HEK293 (cell line): ENCODE measurements at regions not wholly inside any gene's neighbourhood (a gene's known extent, or its start where the extent isn't known, plus 50 kb on each side); places are given as distances from the start of the nearest gene placed in this dataset.

Experiments used
- CTCF ChIA-PET: fragments of 350-600 bp; formaldehyde crosslinking; extraction: SDS; loops from one replicate; lab custom pipeline; 2021; ENCODE audit warnings: antibody characterized with exemption; lab: Yijun Ruan, JAX
- POLR2A ChIA-PET: fragments of 300-600 bp; formaldehyde crosslinking; extraction: SDS; loops from one replicate; lab custom pipeline; 2020; ENCODE audit warnings: antibody characterized with exemption, inconsistent platforms; lab: Yijun Ruan, JAX
- H3K27ac ChIP-seq: fragments of 200-500 bp; sonication (Bioruptor generic); 2 replicates; pipeline ENCODE4 v1.5.1; 2014; ENCODE audit warnings: low read depth, low read length, control low read depth, inconsistent platforms; ENCODE audit errors: extremely low read depth
- H3K36me3 ChIP-seq, 2 experiments: fragments of 200-500 bp in 1 of 2; sonication (Bioruptor generic) in 1 of 2; 1 replicate in 1 of 2; 2 replicates in 1 of 2; pipeline ENCODE4 v1.5.1; 2014 to 2017; ENCODE audit warnings: inconsistent platforms in 2 of 2, low read length in 2 of 2; ENCODE audit not compliant: control insufficient read depth in 2 of 2, insufficient read depth in 1 of 2
- H3K4me1 ChIP-seq: fragments of 200-500 bp; sonication (Bioruptor generic); 2 replicates; pipeline ENCODE4 v1.5.1; 2014; ENCODE audit warnings: mild to moderate bottlenecking, low read length, inconsistent platforms; ENCODE audit not compliant: control insufficient read depth, insufficient read depth
- H3K4me3 ChIP-seq: 2 replicates; pipeline ENCODE4 v1.5.1; 2011; ENCODE audit warnings: low read depth, mild to moderate bottlenecking, control low read depth, low read length, moderate library complexity
- H3K9me3 ChIP-seq: fragments of 200-500 bp; sonication (Bioruptor generic); 2 replicates; pipeline ENCODE4 v1.5.1; 2014; ENCODE audit warnings: low read depth, low read length, inconsistent platforms; ENCODE audit not compliant: control insufficient read depth, insufficient read depth
- FEZF1 ChIP-seq: fragments of 450-650 bp; formaldehyde crosslinking; IDR thresholded peaks from 2 replicates; pipeline ENCODE4 v1.5.1; 2016; ENCODE audit warnings: missing biosample characterization, missing genetic modification characterization
- KLF10 ChIP-seq: fragments of 450-650 bp; IDR thresholded peaks from 2 replicates; pipeline ENCODE4 v1.5.1; 2018; ENCODE audit warnings: missing biosample characterization, mild to moderate bottlenecking, missing genetic modification characterization
- MZF1 ChIP-seq: fragments of 450-650 bp; formaldehyde crosslinking; IDR thresholded peaks from 2 replicates; pipeline ENCODE4 v1.5.1; 2017; ENCODE audit warnings: missing biosample characterization, missing genetic modification characterization, borderline replicate concordance
- REPIN1 ChIP-seq: fragments of 450-650 bp; formaldehyde crosslinking; IDR thresholded peaks from 2 replicates; pipeline ENCODE4 v1.5.1; 2017; ENCODE audit warnings: missing biosample characterization, missing genetic modification characterization, low read depth
- YY2 ChIP-seq: fragments of 450-650 bp; formaldehyde crosslinking; IDR thresholded peaks from 2 replicates; pipeline ENCODE4 v1.5.1; 2016; ENCODE audit warnings: missing biosample characterization, missing genetic modification characterization
- ZBTB20 ChIP-seq: fragments of 450-650 bp; formaldehyde crosslinking; IDR thresholded peaks from 2 replicates; pipeline ENCODE4 v1.5.1; 2016; ENCODE audit warnings: missing biosample characterization, missing genetic modification characterization
- ZBTB7A ChIP-seq: fragments of 450-650 bp; formaldehyde crosslinking; IDR thresholded peaks from 2 replicates; pipeline ENCODE4 v1.5.1; 2016; ENCODE audit warnings: low read depth, missing biosample characterization, missing genetic modification characterization
- ZIC2 ChIP-seq: fragments of 450-650 bp; formaldehyde crosslinking; IDR thresholded peaks from 2 replicates; pipeline ENCODE4 v1.5.1; 2016; ENCODE audit warnings: missing biosample characterization, missing genetic modification characterization
- ZNF132 ChIP-seq: fragments of 450-650 bp; formaldehyde crosslinking; IDR thresholded peaks from 2 replicates; pipeline ENCODE4 v1.5.1; 2017; ENCODE audit warnings: missing biosample characterization, missing genetic modification characterization, borderline replicate concordance
- ZNF169 ChIP-seq: fragments of 450-650 bp; formaldehyde crosslinking; IDR thresholded peaks from 2 replicates; pipeline ENCODE4 v1.5.1; 2016; ENCODE audit warnings: missing biosample characterization, missing genetic modification characterization
- ZNF24 ChIP-seq: fragments of 450-650 bp; formaldehyde crosslinking; IDR thresholded peaks from 2 replicates; pipeline ENCODE4 v1.5.1; 2016; ENCODE audit warnings: missing biosample characterization, missing genetic modification characterization
- ZNF335 ChIP-seq: fragments of 450-650 bp; formaldehyde crosslinking; conservative IDR thresholded peaks from 2 replicates; pipeline ENCODE4 v1.5.1; 2016; ENCODE audit warnings: missing biosample characterization, missing genetic modification characterization
- ZNF391 ChIP-seq: fragments of 450-650 bp; formaldehyde crosslinking; IDR thresholded peaks from 2 replicates; pipeline ENCODE4 v1.5.1; 2016; ENCODE audit warnings: low read depth, missing biosample characterization, missing genetic modification characterization, borderline replicate concordance
- ZNF423 ChIP-seq: fragments of 450-650 bp; formaldehyde crosslinking; IDR thresholded peaks from 2 replicates; pipeline ENCODE4 v1.5.1; 2016; ENCODE audit warnings: missing biosample characterization, missing genetic modification characterization
- ZNF549 ChIP-seq: fragments of 450-650 bp; IDR thresholded peaks from 2 replicates; pipeline ENCODE4 v1.5.1; 2018; ENCODE audit warnings: missing biosample characterization, missing genetic modification characterization, mild to moderate bottlenecking, inconsistent platforms, moderate library complexity
- ZNF561 ChIP-seq: fragments of 450-650 bp; IDR thresholded peaks from 2 replicates; pipeline ENCODE4 v1.5.1; 2018; ENCODE audit warnings: missing biosample characterization, missing genetic modification characterization, borderline replicate concordance
- ZNF837 ChIP-seq: fragments of 450-650 bp; formaldehyde crosslinking; IDR thresholded peaks from 2 replicates; pipeline ENCODE4 v1.5.1; 2016; ENCODE audit warnings: missing biosample characterization, missing genetic modification characterization
- TF ChIP-seq, protein P1 (sequence below): fragments of 450-650 bp; formaldehyde crosslinking; IDR thresholded peaks from 2 replicates; pipeline ENCODE4 v1.5.1; 2016; ENCODE audit warnings: missing biosample characterization, missing genetic modification characterization, borderline replicate concordance
- TF ChIP-seq, protein P2 (sequence below): fragments of 450-650 bp; formaldehyde crosslinking; IDR thresholded peaks from 2 replicates; pipeline ENCODE4 v1.5.1; 2016; ENCODE audit warnings: missing biosample characterization, missing genetic modification characterization
- TF ChIP-seq, protein P3 (sequence below): fragments of 450-650 bp; formaldehyde crosslinking; IDR thresholded peaks from 2 replicates; pipeline ENCODE4 v1.5.1; 2017; ENCODE audit warnings: missing biosample characterization, missing genetic modification characterization
- TF ChIP-seq, protein P4 (sequence below): fragments of 450-650 bp; formaldehyde crosslinking; IDR thresholded peaks from 2 replicates; pipeline ENCODE4 v1.5.1; 2017; ENCODE audit warnings: missing biosample characterization, mild to moderate bottlenecking, missing genetic modification characterization, moderate library complexity
- TF ChIP-seq, protein P5 (sequence below): fragments of 450-650 bp; formaldehyde crosslinking; optimal IDR thresholded peaks from 2 replicates; pipeline ENCODE3; 2016; ENCODE audit warnings: missing biosample characterization, mild to moderate bottlenecking, missing genetic modification characterization

DNA sequence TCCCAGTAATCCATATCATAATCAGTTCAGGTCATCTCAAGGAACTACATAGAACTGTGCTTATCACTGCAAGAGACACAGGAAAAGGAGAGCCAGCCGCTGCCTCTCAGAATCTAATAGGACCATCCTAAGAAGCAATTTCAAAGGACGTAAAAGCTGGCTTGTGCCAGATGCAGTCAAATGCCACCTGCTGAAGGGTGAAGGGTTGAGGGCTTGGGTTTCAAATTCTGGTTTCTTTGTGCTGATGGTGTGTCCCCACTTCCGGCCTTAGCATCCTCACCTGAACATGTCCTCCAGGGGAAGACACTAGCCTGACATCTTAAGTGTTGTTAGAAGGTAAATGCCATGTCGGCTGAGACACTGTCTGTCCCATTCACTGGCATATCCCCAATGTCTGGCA, 477.1 kb upstream of the TSHZ3 start:
- CTCF ChIA-PET, result no interaction called here
- Histone ChIP-seq H3K4me1 (no peaks in the 10 kb centered on the region), H3K4me3 (no peak overlapping the region), H3K9me3 (no peaks in the 10 kb centered on the region; the same call in 1 of the 2 replicates), H3K27ac (no peak overlapping the region), H3K36me3 (no peaks in the 10 kb centered on the region; a peak in 1 of 3 replicates)
- POLR2A ChIA-PET, result no interaction called here
- TF ChIP-seq ZNF335 (tag by site-specific recombination) (no peak), ZNF132 (tag by site-specific recombination) (no peak), ZNF837 (tag by site-specific recombination) (no peak), ZNF391 (tag by site-specific recombination) (no peak), ZBTB20 (no peak), YY2 (tag by site-specific recombination) (no peak), ZIC2 (tag by site-specific recombination) (no peak)
- TF ChIP-seq, protein P1, sequence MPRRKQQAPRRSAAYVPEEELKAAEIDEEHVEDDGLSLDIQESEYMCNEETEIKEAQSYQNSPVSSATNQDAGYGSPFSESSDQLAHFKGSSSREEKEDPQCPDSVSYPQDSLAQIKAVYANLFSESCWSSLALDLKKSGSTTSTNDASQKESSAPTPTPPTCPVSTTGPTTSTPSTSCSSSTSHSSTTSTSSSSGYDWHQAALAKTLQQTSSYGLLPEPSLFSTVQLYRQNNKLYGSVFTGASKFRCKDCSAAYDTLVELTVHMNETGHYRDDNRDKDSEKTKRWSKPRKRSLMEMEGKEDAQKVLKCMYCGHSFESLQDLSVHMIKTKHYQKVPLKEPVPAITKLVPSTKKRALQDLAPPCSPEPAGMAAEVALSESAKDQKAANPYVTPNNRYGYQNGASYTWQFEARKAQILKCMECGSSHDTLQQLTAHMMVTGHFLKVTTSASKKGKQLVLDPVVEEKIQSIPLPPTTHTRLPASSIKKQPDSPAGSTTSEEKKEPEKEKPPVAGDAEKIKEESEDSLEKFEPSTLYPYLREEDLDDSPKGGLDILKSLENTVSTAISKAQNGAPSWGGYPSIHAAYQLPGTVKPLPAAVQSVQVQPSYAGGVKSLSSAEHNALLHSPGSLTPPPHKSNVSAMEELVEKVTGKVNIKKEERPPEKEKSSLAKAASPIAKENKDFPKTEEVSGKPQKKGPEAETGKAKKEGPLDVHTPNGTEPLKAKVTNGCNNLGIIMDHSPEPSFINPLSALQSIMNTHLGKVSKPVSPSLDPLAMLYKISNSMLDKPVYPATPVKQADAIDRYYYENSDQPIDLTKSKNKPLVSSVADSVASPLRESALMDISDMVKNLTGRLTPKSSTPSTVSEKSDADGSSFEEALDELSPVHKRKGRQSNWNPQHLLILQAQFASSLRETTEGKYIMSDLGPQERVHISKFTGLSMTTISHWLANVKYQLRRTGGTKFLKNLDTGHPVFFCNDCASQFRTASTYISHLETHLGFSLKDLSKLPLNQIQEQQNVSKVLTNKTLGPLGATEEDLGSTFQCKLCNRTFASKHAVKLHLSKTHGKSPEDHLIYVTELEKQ (tag by site-specific recombination), result no peak
- TF ChIP-seq, protein P2, sequence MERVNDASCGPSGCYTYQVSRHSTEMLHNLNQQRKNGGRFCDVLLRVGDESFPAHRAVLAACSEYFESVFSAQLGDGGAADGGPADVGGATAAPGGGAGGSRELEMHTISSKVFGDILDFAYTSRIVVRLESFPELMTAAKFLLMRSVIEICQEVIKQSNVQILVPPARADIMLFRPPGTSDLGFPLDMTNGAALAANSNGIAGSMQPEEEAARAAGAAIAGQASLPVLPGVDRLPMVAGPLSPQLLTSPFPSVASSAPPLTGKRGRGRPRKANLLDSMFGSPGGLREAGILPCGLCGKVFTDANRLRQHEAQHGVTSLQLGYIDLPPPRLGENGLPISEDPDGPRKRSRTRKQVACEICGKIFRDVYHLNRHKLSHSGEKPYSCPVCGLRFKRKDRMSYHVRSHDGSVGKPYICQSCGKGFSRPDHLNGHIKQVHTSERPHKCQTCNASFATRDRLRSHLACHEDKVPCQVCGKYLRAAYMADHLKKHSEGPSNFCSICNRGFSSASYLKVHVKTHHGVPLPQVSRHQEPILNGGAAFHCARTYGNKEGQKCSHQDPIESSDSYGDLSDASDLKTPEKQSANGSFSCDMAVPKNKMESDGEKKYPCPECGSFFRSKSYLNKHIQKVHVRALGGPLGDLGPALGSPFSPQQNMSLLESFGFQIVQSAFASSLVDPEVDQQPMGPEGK (tag by site-specific recombination), result no peak

DNA sequence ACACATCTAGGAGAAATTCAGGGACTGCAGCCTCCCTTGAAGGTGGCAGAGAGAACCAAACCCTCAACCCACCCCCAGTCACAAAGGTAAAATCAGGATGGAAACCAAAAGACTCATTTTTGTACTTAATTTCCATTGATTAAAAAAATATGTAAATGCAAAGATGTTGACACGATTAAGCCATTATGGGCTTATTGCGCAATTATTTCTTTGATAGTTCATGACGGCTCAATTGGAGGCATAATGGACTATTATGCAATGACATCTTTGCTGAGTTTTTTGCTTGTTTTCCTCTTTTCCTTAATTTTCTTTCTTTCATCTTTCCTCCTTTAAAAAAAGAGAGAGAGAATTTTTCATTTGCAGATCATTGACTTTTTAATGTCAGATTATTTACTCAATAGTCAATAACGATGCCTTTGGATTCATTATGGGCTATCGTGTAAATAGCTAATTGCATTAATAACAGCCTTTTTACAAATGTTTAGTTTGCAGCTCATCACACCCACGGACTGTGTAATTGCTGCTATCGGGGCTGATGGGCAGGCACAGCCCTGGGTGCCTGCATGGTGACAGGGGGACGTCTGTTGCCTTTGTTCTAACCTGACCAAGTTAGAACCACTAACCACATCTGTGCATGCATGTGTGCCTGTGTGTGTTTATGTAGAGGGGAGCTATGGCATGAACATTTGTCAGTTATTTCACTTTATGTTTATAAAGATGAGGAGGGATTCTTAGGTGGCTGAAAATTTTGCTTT, 482.4 kb upstream of the TSHZ3 start:
- ChIA-PET CTCF (interaction anchor here (0.6 kb wide), 2 partner anchors 554 to 1546 kb away, joined by 3 to 4 read pairs; no protein-coding TSS in a partner anchor), POLR2A (no interaction called here)
- no peak overlapping the region for H3K27ac ChIP-seq
- no peaks in the 10 kb centered on the region for H3K36me3 ChIP-seq
- no peak overlapping the region for H3K4me3 ChIP-seq
- peaks cover 16% of the 10 kb centered on the region for H3K9me3 ChIP-seq
- H3K4me1 ChIP-seq, result no peaks in the 10 kb centered on the region
- no peak for TF ChIP-seq ZNF24 (tag by site-specific recombination)
- TF ChIP-seq, protein P3, sequence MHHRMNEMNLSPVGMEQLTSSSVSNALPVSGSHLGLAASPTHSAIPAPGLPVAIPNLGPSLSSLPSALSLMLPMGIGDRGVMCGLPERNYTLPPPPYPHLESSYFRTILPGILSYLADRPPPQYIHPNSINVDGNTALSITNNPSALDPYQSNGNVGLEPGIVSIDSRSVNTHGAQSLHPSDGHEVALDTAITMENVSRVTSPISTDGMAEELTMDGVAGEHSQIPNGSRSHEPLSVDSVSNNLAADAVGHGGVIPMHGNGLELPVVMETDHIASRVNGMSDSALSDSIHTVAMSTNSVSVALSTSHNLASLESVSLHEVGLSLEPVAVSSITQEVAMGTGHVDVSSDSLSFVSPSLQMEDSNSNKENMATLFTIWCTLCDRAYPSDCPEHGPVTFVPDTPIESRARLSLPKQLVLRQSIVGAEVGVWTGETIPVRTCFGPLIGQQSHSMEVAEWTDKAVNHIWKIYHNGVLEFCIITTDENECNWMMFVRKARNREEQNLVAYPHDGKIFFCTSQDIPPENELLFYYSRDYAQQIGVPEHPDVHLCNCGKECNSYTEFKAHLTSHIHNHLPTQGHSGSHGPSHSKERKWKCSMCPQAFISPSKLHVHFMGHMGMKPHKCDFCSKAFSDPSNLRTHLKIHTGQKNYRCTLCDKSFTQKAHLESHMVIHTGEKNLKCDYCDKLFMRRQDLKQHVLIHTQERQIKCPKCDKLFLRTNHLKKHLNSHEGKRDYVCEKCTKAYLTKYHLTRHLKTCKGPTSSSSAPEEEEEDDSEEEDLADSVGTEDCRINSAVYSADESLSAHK, result no peak
- TF ChIP-seq, protein P4, sequence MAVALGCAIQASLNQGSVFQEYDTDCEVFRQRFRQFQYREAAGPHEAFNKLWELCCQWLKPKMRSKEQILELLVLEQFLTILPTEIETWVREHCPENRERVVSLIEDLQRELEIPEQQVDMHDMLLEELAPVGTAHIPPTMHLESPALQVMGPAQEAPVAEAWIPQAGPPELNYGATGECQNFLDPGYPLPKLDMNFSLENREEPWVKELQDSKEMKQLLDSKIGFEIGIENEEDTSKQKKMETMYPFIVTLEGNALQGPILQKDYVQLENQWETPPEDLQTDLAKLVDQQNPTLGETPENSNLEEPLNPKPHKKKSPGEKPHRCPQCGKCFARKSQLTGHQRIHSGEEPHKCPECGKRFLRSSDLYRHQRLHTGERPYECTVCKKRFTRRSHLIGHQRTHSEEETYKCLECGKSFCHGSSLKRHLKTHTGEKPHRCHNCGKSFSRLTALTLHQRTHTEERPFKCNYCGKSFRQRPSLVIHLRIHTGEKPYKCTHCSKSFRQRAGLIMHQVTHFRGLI (tag by site-specific recombination), result no peak
- no peak for TF ChIP-seq ZNF423 (tag by site-specific recombination)
- TF ChIP-seq ZBTB7A (tag by site-specific recombination), result no peak
- no peak for TF ChIP-seq REPIN1 (tag by site-specific recombination)
- TF ChIP-seq FEZF1, result no peak
- TF ChIP-seq ZNF549 (tag by site-specific recombination), result no peak
- TF ChIP-seq ZNF335 (tag by site-specific recombination), result no peak
- no peak for TF ChIP-seq MZF1 (tag by site-specific recombination)
- no peak for TF ChIP-seq ZNF169 (tag by site-specific recombination)
- TF ChIP-seq ZNF561 (tag by site-specific recombination), result no peak
- TF ChIP-seq KLF10 (tag by site-specific recombination), result no peak
- TF ChIP-seq, protein P5, sequence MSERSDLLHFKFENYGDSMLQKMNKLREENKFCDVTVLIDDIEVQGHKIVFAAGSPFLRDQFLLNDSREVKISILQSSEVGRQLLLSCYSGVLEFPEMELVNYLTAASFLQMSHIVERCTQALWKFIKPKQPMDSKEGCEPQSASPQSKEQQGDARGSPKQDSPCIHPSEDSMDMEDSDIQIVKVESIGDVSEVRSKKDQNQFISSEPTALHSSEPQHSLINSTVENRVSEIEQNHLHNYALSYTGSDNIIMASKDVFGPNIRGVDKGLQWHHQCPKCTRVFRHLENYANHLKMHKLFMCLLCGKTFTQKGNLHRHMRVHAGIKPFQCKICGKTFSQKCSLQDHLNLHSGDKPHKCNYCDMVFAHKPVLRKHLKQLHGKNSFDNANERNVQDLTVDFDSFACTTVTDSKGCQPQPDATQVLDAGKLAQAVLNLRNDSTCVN (tag by site-specific recombination), result no peak
